Gastroesophageal sphincter (tissue), 3 donors: ENCODE measurements at regions not wholly inside any gene's neighbourhood (a gene's known extent, or its start where the extent isn't known, plus 50 kb on each side); places are given as distances from the start of the nearest gene placed in this dataset.

Source experiments
- CTCF ChIP-seq, 4 experiments: fragments of 200-600 bp in 2 of 4; fragments of 450-650 bp in 2 of 4; sonication (generic) in 1 of 4; IDR thresholded peaks; one replicate each; pipeline ENCODE4 v1.5.1; 2017 to 2019; ENCODE audit warnings: antibody characterized with exemption in 4 of 4, mild to moderate bottlenecking in 2 of 4, moderate library complexity in 2 of 4
- EP300 ChIP-seq: sonication (generic); formaldehyde crosslinking; IDR thresholded peaks from one replicate; pipeline ENCODE4 v1.6.1; 2017; ENCODE audit warnings: antibody characterized with exemption, mild to moderate bottlenecking
- POLR2A ChIP-seq, 2 donors: fragments of 450-650 bp; IDR thresholded peaks; one replicate each; pipeline ENCODE4 v1.6.1; 2017; ENCODE audit warnings: antibody characterized with exemption in 2 of 2, mild to moderate bottlenecking in 2 of 2, moderate library complexity in 1 of 2
- POLR2AphosphoS5 ChIP-seq: sonication (generic); formaldehyde crosslinking; IDR thresholded peaks from one replicate; pipeline ENCODE4 v1.6.1; 2017; ENCODE audit warnings: antibody characterized with exemption

- TF ChIP-seq CTCF (IDR thresholded peaks at IDR 0.05) (no peak), POLR2A (IDR thresholded peaks at IDR 0.05) (no peak), POLR2AphosphoS5 (no peak), EP300 (no peak)
Measured at GRCh38 chr1:72837781-72838180, 555.4 kb upstream of the NEGR1 start.
